Progenitor cell of endocrine pancreas (in vitro differentiated cells): ENCODE measurements at regions not wholly inside any gene's neighbourhood (a gene's known extent, or its start where the extent isn't known, plus 50 kb on each side); places are given as distances from the start of the nearest gene placed in this dataset.

ENCODE experiments used
- DNase-seq: peaks from one replicate; pipeline ENCODE4 v3.0.0; 2021; ENCODE audit warnings: low spot score; ENCODE audit not compliant: unreplicated experiment
- H3K27ac Mint-ChIP-seq: 2 replicates; pipeline ENCODE4 v1.8.0; 2021; ENCODE audit warnings: mild to moderate bottlenecking, moderate library complexity, mixed read lengths
- H3K27me3 Mint-ChIP-seq: 2 replicates; pipeline ENCODE4 v1.8.0; 2021; ENCODE audit warnings: mixed read lengths
- H3K36me3 Mint-ChIP-seq: 2 replicates; pipeline ENCODE4 v1.8.0; 2022; ENCODE audit warnings: mixed read lengths; ENCODE audit not compliant: insufficient read depth
- H3K4me1 Mint-ChIP-seq: 2 replicates; pipeline ENCODE4 v1.8.0; 2021; ENCODE audit warnings: low read depth, mixed read lengths
- H3K4me3 Mint-ChIP-seq: 2 replicates; pipeline ENCODE4 v1.8.0; 2021; ENCODE audit warnings: low read depth, mild to moderate bottlenecking, moderate library complexity, mixed read lengths
- H3K9me3 Mint-ChIP-seq: 2 replicates; pipeline ENCODE4 v1.8.0; 2021; ENCODE audit warnings: low read depth, mixed read lengths
- CTCF ChIP-seq: fragments of 200-600 bp; sonication (generic); IDR thresholded peaks from one replicate; pipeline ENCODE4 v1.5.0; 2021; ENCODE audit warnings: antibody characterized with exemption, mild to moderate bottlenecking; ENCODE audit not compliant: unreplicated experiment

GRCh38 chr9:82367929-82368328, 379.4 kb downstream of the SPATA31D1 start:
- no peaks in the 10 kb centered on the region for H3K27me3 Mint-ChIP-seq
- peaks cover 19% of the 10 kb centered on the region for H3K4me1 Mint-ChIP-seq
- no peak for TF ChIP-seq CTCF
- no peaks in the 10 kb centered on the region for H3K9me3 Mint-ChIP-seq
- H3K36me3 Mint-ChIP-seq, result no peaks in the 10 kb centered on the region
- H3K27ac Mint-ChIP-seq, result no peak overlapping the region
- no peak overlapping the region for H3K4me3 Mint-ChIP-seq
- DNase-seq, result no peak

GRCh38 chr9:82369251-82369945, 380.8 kb downstream of the SPATA31D1 start:
- no peak for TF ChIP-seq CTCF
- Mint-ChIP-seq H3K4me1 (peaks cover 14% of the 10 kb centered on the region), H3K36me3 (no peaks in the 10 kb centered on the region), H3K4me3 (no peak overlapping the region), H3K27me3 (no peaks in the 10 kb centered on the region), H3K27ac (no peak overlapping the region), H3K9me3 (peaks cover 7% of the 10 kb centered on the region)
- DNase-seq, result no peak

- H3K4me1 Mint-ChIP-seq, result no peaks in the 10 kb centered on the region
Measured at GRCh38 chr9:82375041-82375440, 386.5 kb downstream of the SPATA31D1 start.

GRCh38 chr9:82376677-82377232, 388.2 kb downstream of the SPATA31D1 start:
- Mint-ChIP-seq H3K36me3 (no peaks in the 10 kb centered on the region), H3K9me3 (peaks cover 16% of the 10 kb centered on the region), H3K27ac (no peak overlapping the region), H3K27me3 (no peaks in the 10 kb centered on the region), H3K4me1 (no peaks in the 10 kb centered on the region), H3K4me3 (no peak overlapping the region)
- no peak for TF ChIP-seq CTCF
- DNase-seq, result no peak

More at GRCh38 chr9:82375041-82375440, 386.5 kb downstream of the SPATA31D1 start:
- Mint-ChIP-seq H3K4me3 (no peak overlapping the region), H3K36me3 (no peaks in the 10 kb centered on the region), H3K9me3 (peaks cover 11% of the 10 kb centered on the region), H3K27ac (no peak overlapping the region), H3K27me3 (no peaks in the 10 kb centered on the region)
- TF ChIP-seq CTCF, result no peak
- DNase-seq, result no peak

GRCh38 chr9:82382887-82383616, 394.5 kb downstream of the SPATA31D1 start:
- peaks cover 18% of the 10 kb centered on the region for H3K9me3 Mint-ChIP-seq
- no peaks in the 10 kb centered on the region for H3K36me3 Mint-ChIP-seq
- H3K4me1 Mint-ChIP-seq, result no peaks in the 10 kb centered on the region
- no peak overlapping the region for H3K4me3 Mint-ChIP-seq
- no peak for DNase-seq
- no peak overlapping the region for H3K27ac Mint-ChIP-seq
- TF ChIP-seq CTCF, result no peak
- no peaks in the 10 kb centered on the region for H3K27me3 Mint-ChIP-seq
